H1 (cell line): ENCODE measurements at regions not wholly inside any gene's neighbourhood (a gene's known extent, or its start where the extent isn't known, plus 50 kb on each side); places are given as distances from the start of the nearest gene placed in this dataset.
A peak's percentile ranks its signal among the peaks of the same experiment; 100 is the strongest.

ENCODE experiments used
- CTCF ChIA-PET: fragments of 300-600 bp; sonication (Branson Sonifier 250); formaldehyde crosslinking; loops from one replicate; lab custom pipeline; 2021; ENCODE audit not compliant: partially characterized antibody; lab: Charles Lee
- POLR2A ChIA-PET: fragments of 300-600 bp; sonication (Branson Sonifier 250); formaldehyde crosslinking; loops from one replicate; lab custom pipeline; 2021; ENCODE audit warnings: inconsistent platforms; ENCODE audit not compliant: partially characterized antibody; lab: Charles Lee
- DNase-seq, 2 experiments: peaks; one replicate each; pipeline versions ENCODE4 v3.0.0 to v3.0.0-alpha.2; 2010 to 2022; ENCODE audit warnings: low spot score in 2 of 2, low read depth in 1 of 2, mixed read lengths in 1 of 2
- FAIRE-seq: peaks from 2 replicates; lab custom pipeline; 2011; peaks lifted over from hg19 to GRCh38; lab: Jason Lieb, UNC
- H2AFZ ChIP-seq: 2 replicates; pipeline ENCODE4 v1.8.1; 2012; ENCODE audit warnings: low read length, inconsistent platforms
- H2AK5ac ChIP-seq: 2 replicates; pipeline ENCODE4 v1.6.1; 2013; ENCODE audit warnings: low read depth, low read length
- H2BK120ac ChIP-seq: replicated peaks from 2 replicates; pipeline ENCODE3; 2013; ENCODE audit warnings: low read depth, low read length, inconsistent platforms
- H2BK12ac ChIP-seq: 2 replicates; pipeline ENCODE4 v1.6.1; 2013; ENCODE audit warnings: low read depth, low read length
- H2BK15ac ChIP-seq: 2 replicates; pipeline ENCODE4 v1.6.1; 2013; ENCODE audit warnings: low read length
- H2BK20ac ChIP-seq: 2 replicates; pipeline ENCODE4 v1.6.1; 2013; ENCODE audit warnings: low read length
- H2BK5ac ChIP-seq: 2 replicates; pipeline ENCODE4 v1.6.1; 2013; ENCODE audit warnings: low read depth, low read length
- H3K14ac ChIP-seq: 2 replicates; pipeline ENCODE4 v1.6.1; 2013; ENCODE audit warnings: inconsistent platforms; ENCODE audit not compliant: insufficient read length
- H3K18ac ChIP-seq: 2 replicates; pipeline ENCODE4 v1.6.1; 2013; ENCODE audit warnings: low read length; ENCODE audit errors: extremely low read depth
- H3K23ac ChIP-seq: 2 replicates; pipeline ENCODE4 v1.6.1; 2013; ENCODE audit warnings: inconsistent platforms; ENCODE audit not compliant: insufficient read length
- H3K23me2 ChIP-seq: 2 replicates; pipeline ENCODE4 v1.6.1; 2013; ENCODE audit warnings: low read depth, low read length
- H3K27ac ChIP-seq: 2 replicates; pipeline ENCODE4 v1.6.1; 2011; ENCODE audit warnings: low read depth, low read length, inconsistent platforms
- H3K27me3 ChIP-seq, 4 experiments: replicated peaks in 1 of 4; 1 replicate in 1 of 4; 2 replicates in 3 of 4; pipeline versions ENCODE4 v1.6.1 to v1.8.1; 2011 to 2013; ENCODE audit warnings: low read length in 3 of 4, mild to moderate bottlenecking in 3 of 4, inconsistent platforms in 2 of 4, mixed read lengths in 2 of 4, moderate library complexity in 1 of 4; ENCODE audit not compliant: control insufficient read depth in 3 of 4, insufficient read depth in 3 of 4; ENCODE audit errors: extremely low read depth in 1 of 4
- H3K36me3 ChIP-seq, 4 experiments: 2 replicates each; pipeline versions ENCODE4 v1.6.1 to v1.8.1; 2011 to 2013; ENCODE audit warnings: mild to moderate bottlenecking in 4 of 4, low read length in 3 of 4, moderate library complexity in 2 of 4, control low read depth in 1 of 4, inconsistent platforms in 1 of 4; ENCODE audit not compliant: insufficient read depth in 4 of 4, control insufficient read depth in 2 of 4
- H3K4ac ChIP-seq: replicated peaks from 2 replicates; pipeline ENCODE3; 2013; ENCODE audit warnings: low read length, low read depth, mixed read lengths, inconsistent platforms; ENCODE audit not compliant: insufficient read length
- H3K4me1 ChIP-seq, 4 experiments: replicated peaks in 1 of 4; 1 replicate in 1 of 4; 2 replicates in 3 of 4; pipeline versions ENCODE4 v1.6.1 to v1.8.1; 2011 to 2013; ENCODE audit warnings: low read length in 3 of 4, inconsistent platforms in 2 of 4, mixed read lengths in 1 of 4; ENCODE audit not compliant: insufficient read depth in 4 of 4, control insufficient read depth in 3 of 4
- H3K4me2 ChIP-seq, 2 experiments: 2 replicates each; pipeline versions ENCODE4 v1.6.1 to v1.8.1; 2011 to 2013; ENCODE audit warnings: low read depth in 2 of 2, low read length in 2 of 2, control low read depth in 1 of 2, inconsistent platforms in 1 of 2, mild to moderate bottlenecking in 1 of 2; ENCODE audit not compliant: insufficient read depth in 1 of 2
- H3K4me3 ChIP-seq, 4 experiments: fragments of 200-600, 300-600 bp in 1 of 4; sonication (generic), shearing (Covaris generic), sonication (Bioruptor Twin) in 1 of 4; 2 replicates each; pipeline versions ENCODE4 v1.5.1 to v1.8.1; 2011 to 2016; ENCODE audit warnings: low read length in 4 of 4, low read depth in 3 of 4, control low read depth in 2 of 4, inconsistent platforms in 2 of 4, mild to moderate bottlenecking in 2 of 4, mixed read lengths in 1 of 4, moderate library complexity in 1 of 4; ENCODE audit not compliant: insufficient read depth in 2 of 4; ENCODE audit errors: extremely low read depth in 1 of 4
- H3K56ac ChIP-seq: replicated peaks from 2 replicates; pipeline ENCODE3; 2013; ENCODE audit warnings: low read depth, mild to moderate bottlenecking, mixed read lengths, low read length, inconsistent platforms; ENCODE audit not compliant: insufficient read length
- H3K79me1 ChIP-seq: 2 replicates; pipeline ENCODE4 v1.6.1; 2013; ENCODE audit warnings: low read depth, low read length, control low read depth
- H3K79me2 ChIP-seq, 2 experiments: 2 replicates each; pipeline versions ENCODE4 v1.6.1 to v1.8.1; 2012 to 2013; ENCODE audit warnings: low read length in 2 of 2, mild to moderate bottlenecking in 2 of 2, inconsistent platforms in 1 of 2; ENCODE audit not compliant: insufficient read depth in 2 of 2, control insufficient read depth in 1 of 2
- H3K9ac ChIP-seq, 4 experiments: replicated peaks in 1 of 4; 1 replicate in 1 of 4; 2 replicates in 3 of 4; pipeline versions ENCODE4 v1.6.1 to v1.8.1; 2011 to 2013; ENCODE audit warnings: low read depth in 3 of 4, low read length in 3 of 4, control low read depth in 2 of 4, mild to moderate bottlenecking in 2 of 4, moderate library complexity in 2 of 4, inconsistent platforms in 1 of 4; ENCODE audit errors: extremely low read depth in 1 of 4
- H3K9me3 ChIP-seq, 2 experiments: 2 replicates each; pipeline versions ENCODE4 v1.6.1 to v1.8.1; 2012 to 2013; ENCODE audit warnings: mild to moderate bottlenecking in 2 of 2, moderate library complexity in 2 of 2, control low read depth in 1 of 2, inconsistent platforms in 1 of 2, low read depth in 1 of 2, low read length in 1 of 2, mixed read lengths in 1 of 2; ENCODE audit not compliant: insufficient read depth in 2 of 2
- H4K20me1 ChIP-seq, 2 experiments: replicated peaks in 1 of 2; 2 replicates each; pipeline versions ENCODE3 to v1.8.1; 2011 to 2013; ENCODE audit warnings: inconsistent platforms in 2 of 2, low read length in 2 of 2, mild to moderate bottlenecking in 1 of 2; ENCODE audit not compliant: insufficient read depth in 2 of 2, control insufficient read depth in 1 of 2
- H4K5ac ChIP-seq: 2 replicates; pipeline ENCODE4 v1.6.1; 2013; ENCODE audit warnings: low read length, low read depth, mixed read lengths, inconsistent platforms; ENCODE audit not compliant: insufficient read length
- H4K8ac ChIP-seq: 2 replicates; pipeline ENCODE4 v1.8.0; 2013; ENCODE audit warnings: mild to moderate bottlenecking, moderate library complexity, low read length, inconsistent platforms; ENCODE audit not compliant: insufficient read depth; ENCODE audit errors: extremely low read depth
- H4K91ac ChIP-seq: replicated peaks from 2 replicates; pipeline ENCODE3; 2013; ENCODE audit warnings: low read length, mixed read lengths, inconsistent platforms; ENCODE audit not compliant: insufficient read length
- CBX5 ChIP-seq: fragments of 300-800, 300-1000 bp; sonication (generic); IDR thresholded peaks from 2 replicates; pipeline ENCODE4 v1.7.1; 2016; ENCODE audit warnings: antibody characterized with exemption, low read length, low read depth
- HDAC2 ChIP-seq, 2 experiments: fragments of 300-600 bp in 1 of 2; sonication (generic) in 1 of 2; IDR thresholded peaks; 2 replicates each; pipeline ENCODE4 v1.6.1; 2011 to 2012; ENCODE audit warnings: low read depth in 2 of 2, low read length in 2 of 2, mild to moderate bottlenecking in 2 of 2, moderate library complexity in 2 of 2, borderline replicate concordance in 1 of 2, inconsistent platforms in 1 of 2
- RNF2 ChIP-seq: fragments of 200-900, 300-1000 bp; sonication (generic); IDR thresholded peaks from 2 replicates; pipeline ENCODE4 v1.7.1; 2016; ENCODE audit warnings: borderline replicate concordance, low read depth, mild to moderate bottlenecking, antibody characterized with exemption, low read length; ENCODE audit not compliant: poor library complexity, severe bottlenecking; ENCODE audit errors: missing control alignments
- SP4 ChIP-seq: IDR thresholded peaks from 2 replicates; pipeline ENCODE4 v1.6.1; 2012; ENCODE audit warnings: low read length, inconsistent platforms
- WGBS, 2 experiments: shearing (Covaris generic) in 1 of 2; methylation state at CpG; one replicate each; pipeline versions ENCODE4 v1.1.6 to v1.1.7; 2013 to 2015; ENCODE audit warnings: low lambda C conversion rate in 2 of 2, mixed read lengths in 2 of 2, inconsistent platforms in 1 of 2, low coverage in 1 of 2, missing lambda C conversion rate in 1 of 2; ENCODE audit not compliant: insufficient replicate concordance in 2 of 2, insufficient coverage in 1 of 2, insufficient read length in 1 of 2; ENCODE audit errors: extremely low coverage in 1 of 2, missing lambda C conversion rate in 1 of 2; 5-methylcytosine and 5-hydroxymethylcytosine counted together

DNA sequence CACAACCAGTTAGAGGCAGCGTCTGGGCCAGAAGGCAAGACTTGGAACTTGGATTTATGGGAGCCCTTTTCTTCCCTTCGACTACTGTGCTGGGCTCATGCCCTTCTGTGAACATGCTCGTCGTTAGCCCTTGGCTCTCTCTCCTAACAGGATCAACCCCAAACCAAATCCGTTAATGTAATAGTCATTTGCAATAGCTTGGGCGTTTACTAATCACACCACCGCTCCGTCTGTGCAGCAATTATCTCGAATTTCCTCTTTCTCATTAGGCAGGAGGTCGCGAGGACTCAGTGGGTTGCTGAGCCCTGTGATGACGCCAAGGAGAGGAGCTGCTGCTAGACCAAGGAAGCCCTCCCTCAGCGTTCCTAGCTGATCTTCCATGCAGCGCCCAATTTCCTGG is 114.7 kb downstream of the ENGASE start:
- no peaks in the 10 kb centered on the region; the same call in 1 of the 2 replicates for H3K79me1 ChIP-seq
- no peak overlapping the region for H3K27ac ChIP-seq
- H3K4ac ChIP-seq = peak overlapping the region; percentile 42
- H3K56ac ChIP-seq = no peak overlapping the region
- ChIA-PET POLR2A (no interaction called here), CTCF (interaction anchor here (0.8 to 9.4 kb wide), 17 partner anchors 9 to 423 kb away, joined by 3 to 272 read pairs (median 5); no protein-coding TSS in a partner anchor)
- peak in 1 of 2 experiments; percentile 40 for DNase-seq
- H2AFZ ChIP-seq = no peak overlapping the region
- H4K8ac ChIP-seq = no peak overlapping the region
- H3K23me2 ChIP-seq = peaks cover 1% of the 10 kb centered on the region
- no peak overlapping the region for H4K5ac ChIP-seq
- H3K14ac ChIP-seq = no peak overlapping the region
- H3K36me3 ChIP-seq = no peaks in the 10 kb centered on the region
- H3K9ac ChIP-seq = no peak overlapping the region
- 0 out of 2 replicates have a peak overlapping the region, but pooled peaks have one; percentile 55 for H2BK15ac ChIP-seq
- no peak overlapping the region for H3K23ac ChIP-seq
- no peak overlapping the region for H3K4me2 ChIP-seq
- no peaks in the 10 kb centered on the region for H3K9me3 ChIP-seq
- peaks cover 10 to 45% (median 29%) of the 10 kb centered on the region in 4 experiments for H3K4me1 ChIP-seq
- H2BK12ac ChIP-seq = peak overlapping the region; percentile 52; the same call in 1 of the 2 replicates
- no peaks in the 10 kb centered on the region for H3K79me2 ChIP-seq
- H2AK5ac ChIP-seq = no peak overlapping the region
- peaks cover 0 to 1% of the 10 kb centered on the region in 2 experiments for H4K20me1 ChIP-seq
- WGBS, 2 experiments = 86% methylated on average over 14 of the region's 14 CpGs; no CpG with 5 or more reads in 1 of the 2 experiments
- FAIRE-seq = no peak
- peak overlapping the region; percentile 34 for H4K91ac ChIP-seq
- peak overlapping the region; percentile 90 for H2BK20ac ChIP-seq
- no peak overlapping the region for H3K4me3 ChIP-seq
- TF ChIP-seq SP4 (no peak), CBX5 (no peak), HDAC2 (IDR thresholded peaks at IDR 0.05; ENCODE audit: borderline replicate concordance in 1 of 2, low read depth in 2 of 2, low read length in 2 of 2) (no peak), RNF2 (no peak)
- peaks cover under 1 to 18% (median 13%) of the 10 kb centered on the region in 4 experiments for H3K27me3 ChIP-seq
- no peak overlapping the region for H2BK120ac ChIP-seq
- 0 out of 2 replicates have a peak overlapping the region, but pooled peaks have one; percentile 1 for H2BK5ac ChIP-seq
- no peak overlapping the region for H3K18ac ChIP-seq
